HG02884 (cell line): ENCODE measurements at regions not wholly inside any gene's neighbourhood (a gene's known extent, or its start where the extent isn't known, plus 50 kb on each side); places are given as distances from the start of the nearest gene placed in this dataset.
"Not testable (repeated sequence)": the region's sequence is repeated elsewhere in the genome, so short reads cannot be mapped to it uniquely, and the experiment has no call there.

Experiments used
- ATAC-seq: cut with Tn5 transposase; IDR thresholded peaks from one replicate; pipeline ENCODE4 v1.9.1; 2021; ENCODE audit warnings: mild to moderate bottlenecking, moderate library complexity; ENCODE audit not compliant: unreplicated experiment

- no peak for ATAC-seq
These were observed 123.7 kb upstream of the KIF26B start for GRCh38 chr1:245031041-245031440.

- no peak for ATAC-seq
These were observed 128.5 kb upstream of the KIF26B start for GRCh38 chr1:245026247-245026646.

- no peak for ATAC-seq
These were observed 129.3 kb upstream of the KIF26B start for GRCh38 chr1:245025525-245025924.

- ATAC-seq = no peak
These were observed 131.6 kb upstream of the KIF26B start for GRCh38 chr1:245023222-245023621.

GRCh38 chr1:245019910-245020486, 134.8 kb upstream of the KIF26B start:
- ATAC-seq = no peak

GRCh38 chr1:245016700-245017099, 138.1 kb upstream of the KIF26B start:
- no peak for ATAC-seq

- no peak for ATAC-seq
These were observed 139.8 kb upstream of the KIF26B start for GRCh38 chr1:245015031-245015430.

- no peak for ATAC-seq
These were observed 140.3 kb upstream of the KIF26B start for GRCh38 chr1:245014247-245015029.

GRCh38 chr1:245010018-245010614, 144.7 kb upstream of the KIF26B start:
- no peak for ATAC-seq

GRCh38 chr1:245008761-245009160, 144.4 kb upstream of the HNRNPU start:
- ATAC-seq = no peak

GRCh38 chr1:245007852-245008251, 143.5 kb upstream of the HNRNPU start:
- no peak for ATAC-seq

GRCh38 chr1:245003246-245003645, 138.9 kb upstream of the HNRNPU start:
- no peak for ATAC-seq

- ATAC-seq = no peak
These were observed 136.9 kb upstream of the HNRNPU start for GRCh38 chr1:245001252-245001651.

GRCh38 chr1:245000872-245001188, 136.5 kb upstream of the HNRNPU start:
- ATAC-seq = no peak

GRCh38 chr1:244999644-245000043, 135.3 kb upstream of the HNRNPU start:
- not testable (repeated sequence) for ATAC-seq

- no peak for ATAC-seq
These were observed 134.5 kb upstream of the HNRNPU start for GRCh38 chr1:244998717-244999346.

- ATAC-seq = no peak
These were observed 131.5 kb upstream of the HNRNPU start for GRCh38 chr1:244995602-244996400.

- ATAC-seq = no peak
These were observed 128.5 kb upstream of the HNRNPU start for GRCh38 chr1:244992833-244993232.

- no peak for ATAC-seq
These were observed 125.5 kb upstream of the HNRNPU start for GRCh38 chr1:244989813-244990212.

GRCh38 chr1:244988521-244988920, 124.2 kb upstream of the HNRNPU start:
- no peak for ATAC-seq

- no peak for ATAC-seq
These were observed 116.3 kb upstream of the HNRNPU start for GRCh38 chr1:244980605-244981004.
